HCT116 (cell line): ENCODE measurements at regions not wholly inside any gene's neighbourhood (a gene's known extent, or its start where the extent isn't known, plus 50 kb on each side); places are given as distances from the start of the nearest gene placed in this dataset.

Experiments
- ATAC-seq: fragments of 200-7000 bp; cut with Tn5 transposase; 2 replicates; pipeline ENCODE4 v1.9.1; 2020; ENCODE audit warnings: mild to moderate bottlenecking, moderate library complexity
- BruUV-seq: library from RNA; stranded (reverse); fragments of 400-500 nt; replicated peaks from 2 replicates; lab custom pipeline; 2021; lab: Mats Ljungman, UMichigan
- CTCF ChIA-PET: fragments of 300-600 bp; sonication (Branson Sonifier 250); formaldehyde crosslinking; loops from one replicate; lab custom pipeline; 2021; ENCODE audit warnings: antibody characterized with exemption; lab: Charles Lee
- POLR2A ChIA-PET: fragments of 300-600, 350-600 bp; sonication (Branson Sonifier 250); formaldehyde crosslinking; loops from one replicate; lab custom pipeline; 2021; ENCODE audit warnings: antibody characterized with exemption; lab: Charles Lee
- RAD21 ChIA-PET, 2 experiments: fragments of 300-600 bp; sonication (Branson Sonifier 250); formaldehyde crosslinking; loops; one replicate each; lab custom pipeline; 2023; ENCODE audit warnings: low total read pairs in 2 of 2; ENCODE audit not compliant: uncharacterized antibody in 2 of 2, unreplicated experiment in 2 of 2, low non-redundant PET in 1 of 2; lab: Charles Lee
- DNase-seq: peaks from one replicate; pipeline ENCODE4 v3.0.0-alpha.2; 2010; ENCODE audit warnings: low read depth, low spot score
- H2AFZ ChIP-seq: fragments of 200-600 bp; shearing (Covaris generic), sonication (generic); 2 replicates; pipeline ENCODE4 v1.6.1; 2017; ENCODE audit warnings: low read depth, mixed run types, mixed read lengths, antibody characterized with exemption, low read length; ENCODE audit not compliant: poor library complexity, severe bottlenecking
- H3K27ac ChIP-seq: 2 replicates; pipeline ENCODE4 v1.5.1; 2012; ENCODE audit warnings: low read depth, low read length
- H3K27me3 ChIP-seq: fragments of 200-600 bp; sonication (generic); 2 replicates; pipeline ENCODE4 v1.6.1; 2016; ENCODE audit warnings: mixed run types, low read length, mixed read lengths; ENCODE audit not compliant: insufficient read depth
- H3K36me3 ChIP-seq, 2 experiments: fragments of 200-500 bp in 1 of 2; fragments of 200-600 bp in 1 of 2; sonication (Bioruptor generic) in 1 of 2; sonication (generic) in 1 of 2; 2 replicates each; pipeline versions ENCODE4 v1.5.1 to v1.6.1; 2014 to 2016; ENCODE audit warnings: low read length in 2 of 2, inconsistent platforms in 1 of 2, mixed read lengths in 1 of 2, mixed run types in 1 of 2; ENCODE audit not compliant: insufficient read depth in 2 of 2, control insufficient read depth in 1 of 2
- H3K4me1 ChIP-seq, 2 experiments: fragments of 200-600 bp in 1 of 2; sonication (generic) in 1 of 2; 2 replicates each; pipeline versions ENCODE4 v1.5.1 to v1.6.1; 2012 to 2017; ENCODE audit warnings: low read length in 2 of 2, inconsistent platforms in 1 of 2, mild to moderate bottlenecking in 1 of 2, mixed read lengths in 1 of 2, mixed run types in 1 of 2, moderate library complexity in 1 of 2; ENCODE audit not compliant: insufficient read depth in 2 of 2, control insufficient read depth in 1 of 2
- H3K4me2 ChIP-seq: fragments of 200-600 bp; sonication (generic); 2 replicates; pipeline ENCODE4 v1.6.1; 2017; ENCODE audit warnings: mixed run types, low read length, mixed read lengths
- H3K4me3 ChIP-seq, 2 experiments: fragments of 200-600 bp in 1 of 2; sonication (generic) in 1 of 2; replicated peaks in 1 of 2; 2 replicates each; pipeline ENCODE4 v1.5.1; 2011 to 2016; ENCODE audit warnings: low read length in 2 of 2, control low read depth in 1 of 2, low read depth in 1 of 2, mild to moderate bottlenecking in 1 of 2, mixed read lengths in 1 of 2, mixed run types in 1 of 2
- H3K79me2 ChIP-seq: fragments of 200-600 bp; sonication (generic); 2 replicates; pipeline ENCODE4 v1.6.1; 2017; ENCODE audit warnings: mild to moderate bottlenecking, mixed run types, low read length, moderate library complexity, mixed read lengths; ENCODE audit not compliant: insufficient read depth
- H3K9ac ChIP-seq: fragments of 200-600 bp; sonication (generic); 2 replicates; pipeline ENCODE4 v1.6.1; 2016; ENCODE audit warnings: low read length, mixed read lengths
- H3K9me2 ChIP-seq: fragments of 200-600 bp; sonication (generic), shearing (Covaris generic); 2 replicates; pipeline ENCODE4 v1.6.1; 2017; ENCODE audit warnings: mixed run types, mild to moderate bottlenecking, moderate library complexity; ENCODE audit not compliant: insufficient read depth
- H3K9me3 ChIP-seq, 2 experiments: fragments of 200-500 bp in 1 of 2; fragments of 200-600 bp in 1 of 2; sonication (Bioruptor generic) in 1 of 2; sonication (generic) in 1 of 2; 2 replicates each; pipeline ENCODE4 v1.6.1; 2014 to 2017; ENCODE audit warnings: low read length in 2 of 2, mixed read lengths in 2 of 2, inconsistent platforms in 1 of 2, low read depth in 1 of 2, mild to moderate bottlenecking in 1 of 2, mixed run types in 1 of 2, moderate library complexity in 1 of 2; ENCODE audit not compliant: control insufficient read depth in 1 of 2, insufficient read depth in 1 of 2
- H4K20me1 ChIP-seq: fragments of 200-600 bp; sonication (generic), shearing (Covaris generic); 2 replicates; pipeline ENCODE4 v1.6.1; 2017; ENCODE audit warnings: mixed run types, mild to moderate bottlenecking, moderate library complexity; ENCODE audit not compliant: insufficient read depth
- EGR1 ChIP-seq: IDR thresholded peaks from 2 replicates; pipeline ENCODE4 v1.6.1; 2012; ENCODE audit warnings: low read depth
- ELF1 ChIP-seq: IDR thresholded peaks from 2 replicates; pipeline ENCODE4 v1.6.1; 2012; ENCODE audit warnings: low read depth, borderline replicate concordance
- POLR2A ChIP-seq: IDR thresholded peaks from 2 replicates; pipeline ENCODE4 v1.7.0; 2011; ENCODE audit warnings: borderline replicate concordance; ENCODE audit not compliant: insufficient read depth, insufficient read length; ENCODE audit errors: extremely low read depth
- POLR2AphosphoS5 ChIP-seq: IDR thresholded peaks from 2 replicates; pipeline ENCODE4 v1.6.1; 2011; ENCODE audit warnings: mild to moderate bottlenecking, low read depth, low read length, moderate library complexity
- RAD21 ChIP-seq: IDR thresholded peaks from 2 replicates; pipeline ENCODE4 v1.6.1; 2012; ENCODE audit warnings: low read depth, mild to moderate bottlenecking
- SIN3A ChIP-seq: IDR thresholded peaks from 2 replicates; pipeline ENCODE4 v1.6.1; 2012; ENCODE audit warnings: low read depth
- TCF7L2 ChIP-seq: IDR thresholded peaks from 2 replicates; pipeline ENCODE4 v1.7.0; 2011; ENCODE audit warnings: borderline replicate concordance, inconsistent platforms; ENCODE audit not compliant: insufficient read depth, insufficient read length; ENCODE audit errors: extremely low read depth
- intact Hi-C: fragments of 100-400 bp; cut with micrococcal nuclease; formaldehyde crosslinking; loops from 2 replicates; pipeline ENCODE4 v1.10.0; 2022
- TF ChIP-seq, protein P1 (sequence below): IDR thresholded peaks from 2 replicates; pipeline ENCODE4 v1.6.1; 2011; ENCODE audit warnings: mild to moderate bottlenecking, low read length, moderate library complexity; ENCODE audit not compliant: insufficient replicate concordance; ENCODE audit errors: extremely low read depth
- TF ChIP-seq, protein P2 (sequence below): IDR thresholded peaks from 2 replicates; pipeline ENCODE4 v1.6.1; 2012

DNA sequence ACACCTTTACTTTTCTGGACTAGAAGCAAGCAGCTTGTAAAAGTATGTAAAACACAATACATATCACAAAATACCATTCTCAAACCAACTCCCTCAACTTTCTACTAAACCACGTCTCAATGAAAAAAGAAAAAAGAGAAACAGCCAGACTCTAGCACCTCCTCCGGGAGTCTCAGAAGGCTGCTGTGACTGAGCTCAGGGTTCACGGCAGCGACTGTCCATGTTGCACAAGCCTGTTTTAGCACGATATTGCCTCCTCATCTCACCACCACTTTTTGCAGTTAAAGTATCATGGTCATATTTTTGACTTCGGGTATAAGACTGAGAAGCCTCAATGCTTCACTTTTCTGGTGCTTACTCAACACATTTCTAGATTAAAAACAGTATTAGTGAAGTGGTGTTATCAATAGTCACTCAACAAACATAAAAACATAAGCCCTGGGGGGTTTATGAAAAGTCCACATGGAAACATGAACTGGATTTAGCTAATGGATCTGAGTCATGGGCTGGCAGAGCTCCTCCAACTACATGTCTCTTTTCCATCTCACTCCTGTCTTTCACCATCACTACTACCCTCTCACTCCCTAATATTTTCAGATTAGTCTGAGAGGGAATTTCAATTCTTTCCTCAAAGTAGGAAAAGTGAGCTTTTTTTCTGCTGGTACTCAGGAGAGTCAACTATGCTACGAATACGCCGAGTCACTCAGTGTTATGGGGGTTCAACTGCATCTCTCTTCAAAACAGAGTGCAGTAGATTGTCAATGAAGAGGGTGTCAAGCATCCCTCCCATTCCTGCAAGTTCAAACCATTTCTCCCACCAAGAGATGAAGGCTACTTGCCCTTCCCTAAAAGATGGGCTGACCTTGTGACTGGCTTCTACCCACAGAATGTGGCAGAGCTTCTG is 113.7 kb downstream of the OSR1 start:
- Histone ChIP-seq H3K9me3 (no peaks in the 10 kb centered on the region), H3K27ac (no peak overlapping the region)
- DNase-seq = no peak
- CTCF ChIA-PET = interaction anchor here (0.6 kb wide), 1 partner anchor 746 kb away, joined by 3 read pairs; no protein-coding TSS in a partner anchor
- intact Hi-C loops = no loop called here
- TF ChIP-seq POLR2A (no peak), TCF7L2 (no peak), EGR1 (no peak), SIN3A (no peak), POLR2AphosphoS5 (no peak), RAD21 (no peak), ELF1 (no peak)
- TF ChIP-seq, protein P1, sequence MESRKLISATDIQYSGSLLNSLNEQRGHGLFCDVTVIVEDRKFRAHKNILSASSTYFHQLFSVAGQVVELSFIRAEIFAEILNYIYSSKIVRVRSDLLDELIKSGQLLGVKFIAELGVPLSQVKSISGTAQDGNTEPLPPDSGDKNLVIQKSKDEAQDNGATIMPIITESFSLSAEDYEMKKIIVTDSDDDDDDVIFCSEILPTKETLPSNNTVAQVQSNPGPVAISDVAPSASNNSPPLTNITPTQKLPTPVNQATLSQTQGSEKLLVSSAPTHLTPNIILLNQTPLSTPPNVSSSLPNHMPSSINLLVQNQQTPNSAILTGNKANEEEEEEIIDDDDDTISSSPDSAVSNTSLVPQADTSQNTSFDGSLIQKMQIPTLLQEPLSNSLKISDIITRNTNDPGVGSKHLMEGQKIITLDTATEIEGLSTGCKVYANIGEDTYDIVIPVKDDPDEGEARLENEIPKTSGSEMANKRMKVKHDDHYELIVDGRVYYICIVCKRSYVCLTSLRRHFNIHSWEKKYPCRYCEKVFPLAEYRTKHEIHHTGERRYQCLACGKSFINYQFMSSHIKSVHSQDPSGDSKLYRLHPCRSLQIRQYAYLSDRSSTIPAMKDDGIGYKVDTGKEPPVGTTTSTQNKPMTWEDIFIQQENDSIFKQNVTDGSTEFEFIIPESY = no peak
- TF ChIP-seq, protein P2, sequence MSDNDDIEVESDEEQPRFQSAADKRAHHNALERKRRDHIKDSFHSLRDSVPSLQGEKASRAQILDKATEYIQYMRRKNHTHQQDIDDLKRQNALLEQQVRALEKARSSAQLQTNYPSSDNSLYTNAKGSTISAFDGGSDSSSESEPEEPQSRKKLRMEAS = no peak
- TF ChIP-seq, all 23 proteins: peak for 0
- no TSS peak for BruUV-seq
- no peak overlapping the region for H3K4me2 ChIP-seq
- H3K9me2 ChIP-seq = no peaks in the 10 kb centered on the region
- H4K20me1 ChIP-seq = no peaks in the 10 kb centered on the region
- H3K36me3 ChIP-seq = no peaks in the 10 kb centered on the region
- no peaks in the 10 kb centered on the region for H3K27me3 ChIP-seq
- H3K4me1 ChIP-seq = no peaks in the 10 kb centered on the region
- ChIA-PET RAD21 (no interaction called here), POLR2A (no interaction called here)
- ATAC-seq = no peak
- H3K9ac ChIP-seq = no peak overlapping the region
- H3K79me2 ChIP-seq = no peaks in the 10 kb centered on the region
- no peak overlapping the region for H2AFZ ChIP-seq
- H3K4me3 ChIP-seq = no peak overlapping the region
